NCI-H1694 (cell line): ENCODE measurements at regions not wholly inside any gene's neighbourhood (a gene's known extent, or its start where the extent isn't known, plus 50 kb on each side); places are given as distances from the start of the nearest gene placed in this dataset.

ENCODE experiments used
- DNase-seq: peaks from one replicate; lab custom pipeline; 2025; lab: John Stamatoyannopoulos, UW

DNA sequence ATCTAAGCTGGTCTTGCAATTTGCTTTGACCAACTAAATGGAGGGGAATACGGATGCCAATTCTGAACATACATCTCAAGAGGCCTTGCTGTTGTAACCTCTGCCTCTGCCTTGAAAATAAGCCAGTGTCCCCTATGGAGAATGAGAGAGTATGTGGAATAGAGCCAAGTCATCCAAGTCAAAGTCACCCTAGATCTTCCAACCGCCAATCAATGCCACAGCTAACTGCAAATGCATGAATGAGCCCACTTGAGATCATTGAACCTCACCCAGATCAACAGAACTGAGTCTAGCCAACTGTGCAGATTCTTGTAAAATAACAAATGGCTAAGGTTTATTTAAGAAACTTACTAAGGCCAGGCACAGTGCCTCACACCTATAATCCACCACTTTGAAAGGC is 139.8 kb upstream of the TANK start:
- DNase-seq, result no peak

DNA sequence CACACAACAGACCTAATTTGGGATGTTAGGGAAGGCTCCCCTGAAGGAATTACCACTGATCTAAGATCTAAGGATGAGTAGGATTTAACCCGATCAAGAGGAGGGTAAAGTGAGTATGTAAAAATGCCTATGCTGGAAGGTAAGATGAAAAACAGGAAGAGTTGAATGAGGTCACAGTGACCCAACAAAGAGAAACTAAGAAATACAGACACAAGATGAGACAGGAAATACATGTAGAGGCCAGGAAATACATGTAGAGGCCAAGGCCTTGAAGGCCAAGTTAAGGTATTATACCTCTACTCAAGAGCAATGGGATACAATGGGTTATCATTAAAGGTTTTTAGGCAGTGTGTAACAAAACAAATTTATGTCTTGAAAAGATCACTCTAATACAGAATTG is 131.6 kb upstream of the TANK start:
- no peak for DNase-seq

DNA sequence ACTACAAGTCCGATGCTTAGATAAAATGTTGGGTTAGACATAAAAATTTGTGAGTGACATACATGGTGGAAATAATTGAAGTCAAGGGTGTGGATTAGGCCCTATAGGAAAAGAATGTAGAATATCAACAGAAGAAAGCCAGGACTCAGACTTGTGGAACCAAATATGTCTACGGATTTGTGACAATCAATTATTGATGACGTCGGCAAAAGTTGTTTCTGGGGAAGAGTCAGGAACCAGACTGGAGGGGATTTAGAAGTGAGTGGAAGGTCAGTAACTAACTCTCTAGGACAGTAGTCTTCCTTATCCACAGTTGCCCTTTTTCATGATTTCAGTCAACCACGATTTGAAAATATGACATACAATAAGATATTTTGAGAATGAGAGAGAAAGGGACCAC is 130.9 kb upstream of the TANK start:
- no peak for DNase-seq

DNA sequence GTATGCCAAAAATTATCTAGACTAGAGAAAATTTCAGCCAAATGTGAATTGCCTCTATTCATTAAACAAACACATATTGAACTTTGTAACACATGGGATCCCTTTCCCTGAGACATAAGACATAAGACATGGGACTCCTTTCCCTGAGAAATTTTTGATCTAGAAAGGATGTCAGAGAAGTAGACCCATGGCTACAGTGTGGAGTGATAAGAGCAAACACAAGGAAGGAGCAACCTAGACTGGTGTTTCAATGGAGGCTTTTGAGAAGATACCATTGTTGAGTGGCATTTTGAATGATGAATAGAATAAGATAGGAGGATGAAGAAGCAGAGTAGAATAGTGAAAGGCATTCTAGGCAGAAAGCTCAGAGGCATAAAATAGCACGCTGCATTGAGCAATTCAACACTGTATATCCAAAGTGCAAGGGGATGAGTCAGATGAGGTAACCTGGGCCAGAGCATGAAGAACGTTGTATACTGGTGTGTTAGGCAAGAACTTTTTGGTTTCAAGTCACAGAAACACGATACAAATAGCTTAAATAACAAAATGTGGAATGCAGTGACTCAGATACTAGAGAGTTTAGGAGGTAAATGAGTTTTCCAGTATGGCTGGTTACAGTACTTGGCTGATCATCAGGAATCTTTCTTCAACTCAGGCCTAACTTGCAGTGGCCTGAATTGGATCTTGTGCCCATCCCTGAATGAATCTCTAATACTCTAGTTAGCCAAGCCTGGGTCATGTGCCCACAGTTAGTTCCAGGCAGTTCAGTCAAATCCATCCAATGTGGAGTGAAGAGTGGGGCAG is 129.8 kb upstream of the TANK start:
- no peak for DNase-seq

DNA sequence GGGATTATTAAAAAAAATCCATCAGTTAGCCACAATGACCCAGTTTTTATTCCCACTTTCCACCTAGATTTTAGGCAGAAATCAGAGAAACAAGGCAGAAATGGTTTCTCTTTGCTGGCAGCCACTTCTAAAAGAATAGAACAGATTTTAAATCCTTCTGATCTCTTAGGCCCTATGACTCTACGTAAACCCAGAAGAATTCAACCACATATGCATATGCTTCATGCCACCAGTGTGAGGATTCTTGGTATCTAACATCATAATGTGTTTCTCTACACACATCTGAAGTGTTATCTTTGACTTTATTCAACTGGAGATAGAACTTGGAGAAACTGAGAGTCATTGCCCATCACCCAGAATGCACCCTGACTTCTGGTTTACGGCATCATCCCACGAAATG is 128.7 kb upstream of the TANK start:
- no peak for DNase-seq

DNA sequence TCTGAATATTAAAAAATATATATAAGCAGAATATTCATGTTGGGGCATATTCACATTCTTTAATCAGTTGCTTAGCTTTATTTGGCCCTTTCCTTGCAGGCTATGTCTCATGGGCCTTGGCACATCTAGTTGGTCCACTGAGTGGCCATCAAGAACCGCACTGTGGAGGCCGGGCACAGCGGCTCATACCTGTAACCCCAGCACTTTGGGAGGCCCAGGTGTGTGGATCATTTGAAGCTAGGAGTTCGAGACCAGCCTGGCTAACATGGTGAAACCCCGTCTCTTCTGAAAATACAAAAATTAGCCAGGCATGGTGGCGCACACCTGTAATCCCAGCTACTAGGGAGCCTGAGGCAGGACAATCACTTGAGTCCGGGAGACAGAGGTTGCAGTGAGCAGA is 127.6 kb upstream of the TANK start:
- no peak for DNase-seq

DNA sequence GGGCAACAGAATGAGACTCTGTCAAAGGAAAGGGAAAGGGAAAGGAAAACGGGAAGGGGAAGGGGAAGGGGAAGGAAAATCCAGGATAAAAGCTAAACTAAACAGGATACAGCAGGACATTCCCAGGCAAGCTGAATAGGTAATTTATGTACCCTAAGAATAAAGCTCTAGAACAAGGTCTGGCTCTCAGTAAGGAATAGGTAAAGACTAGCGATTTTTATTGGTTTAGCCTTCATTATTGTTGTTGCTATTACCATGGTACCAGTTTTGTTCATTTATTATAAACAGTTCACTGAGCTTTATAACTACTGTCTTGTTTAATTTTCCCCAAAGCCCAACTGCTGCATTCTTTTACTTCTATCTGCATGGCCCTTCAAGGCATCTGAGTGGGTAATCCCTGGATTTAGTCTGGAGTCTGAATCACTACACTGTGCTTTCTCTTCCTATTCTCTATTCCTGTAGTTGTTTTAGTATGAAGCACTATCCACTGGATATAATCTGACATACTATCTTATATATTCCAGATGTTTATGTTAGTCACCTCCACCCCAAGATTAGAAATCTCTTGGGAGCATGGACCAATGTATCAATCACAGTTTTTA is 127.1 kb upstream of the TANK start:
- DNase-seq, result no peak

DNA sequence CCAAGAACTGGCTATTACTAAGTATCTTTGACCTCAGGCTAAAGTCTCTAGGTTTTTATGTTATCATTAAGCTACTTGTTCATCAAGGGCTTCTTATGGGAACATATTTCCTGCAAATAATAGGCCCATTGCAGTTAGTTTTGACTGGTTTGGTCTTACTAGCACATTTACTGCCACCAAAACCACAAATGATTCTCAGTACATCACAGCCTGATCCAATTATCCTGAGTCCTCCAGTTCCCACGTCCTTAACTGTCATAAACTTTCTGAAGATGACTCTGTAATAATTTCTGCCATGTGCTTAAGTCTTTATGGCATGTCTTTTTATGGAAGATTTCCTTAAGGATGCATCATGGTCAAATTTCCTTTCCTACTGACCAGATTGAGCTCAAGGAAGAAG is 123.3 kb upstream of the TANK start:
- no peak for DNase-seq

DNA sequence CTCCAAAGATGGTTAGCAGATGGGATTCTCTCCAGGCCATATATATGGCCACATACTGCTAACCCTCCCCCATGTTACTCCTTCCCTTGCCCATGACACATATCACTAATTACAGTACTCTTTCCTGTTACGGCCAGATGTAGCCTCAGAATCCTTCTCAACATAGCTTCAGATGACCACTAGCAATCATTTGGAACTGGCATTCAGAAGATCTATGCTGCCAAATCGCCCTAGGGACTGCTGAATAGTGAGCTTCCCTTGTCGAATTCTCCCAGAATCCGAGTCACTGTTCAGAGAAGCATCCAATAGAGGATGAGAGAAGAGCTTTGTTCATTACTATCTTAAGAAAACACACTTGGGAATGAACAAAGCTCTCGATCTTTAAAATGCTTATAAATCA is 121.2 kb upstream of the TANK start:
- no peak for DNase-seq

DNA sequence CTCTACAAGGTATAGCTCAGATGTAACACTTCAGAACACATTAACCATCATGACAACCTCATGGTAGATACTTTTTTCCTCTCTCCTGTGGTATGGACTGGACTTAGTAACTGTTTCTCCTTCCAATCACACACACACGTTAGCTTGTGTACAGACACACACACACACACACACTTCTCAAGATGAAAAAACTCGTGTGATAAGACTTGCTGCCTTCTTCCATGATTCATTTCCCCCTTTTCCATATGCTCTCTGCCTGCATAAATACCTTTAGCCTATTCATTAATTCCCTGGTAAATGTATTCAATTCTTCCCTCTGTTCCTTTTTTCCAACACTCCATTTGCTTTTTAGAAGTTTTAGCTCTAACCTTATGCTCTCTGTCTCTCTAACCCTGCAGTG is 118.9 kb upstream of the TANK start:
- DNase-seq, result no peak

DNA sequence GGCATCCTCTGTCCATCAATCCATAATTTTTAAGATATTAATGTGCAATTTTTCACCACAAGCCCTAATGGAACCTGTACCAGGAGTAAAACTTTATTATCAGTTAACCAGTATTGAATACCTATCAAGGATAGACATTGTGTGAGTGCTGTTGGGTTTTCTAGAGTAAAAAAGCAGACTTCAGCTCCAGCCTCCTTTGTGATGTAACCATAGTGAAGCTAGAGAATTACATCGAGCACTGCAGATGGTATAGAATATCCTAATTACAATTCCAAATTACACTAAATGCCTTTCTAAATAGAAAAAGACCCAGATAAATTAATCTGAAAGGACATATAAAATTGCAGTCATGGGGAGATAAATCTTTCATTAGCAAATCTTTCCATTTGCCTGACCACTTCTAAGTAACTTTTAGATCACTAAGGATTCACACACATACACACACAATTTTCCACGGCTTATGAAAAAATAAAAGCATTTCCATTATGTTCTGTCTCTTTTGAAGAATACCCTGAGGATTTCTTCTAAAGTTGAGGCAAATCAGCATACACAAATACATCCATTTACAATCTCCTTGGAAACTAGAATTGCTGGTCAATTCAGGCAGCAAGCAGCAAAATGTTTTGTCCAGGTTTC is 117.1 kb upstream of the TANK start:
- no peak for DNase-seq

DNA sequence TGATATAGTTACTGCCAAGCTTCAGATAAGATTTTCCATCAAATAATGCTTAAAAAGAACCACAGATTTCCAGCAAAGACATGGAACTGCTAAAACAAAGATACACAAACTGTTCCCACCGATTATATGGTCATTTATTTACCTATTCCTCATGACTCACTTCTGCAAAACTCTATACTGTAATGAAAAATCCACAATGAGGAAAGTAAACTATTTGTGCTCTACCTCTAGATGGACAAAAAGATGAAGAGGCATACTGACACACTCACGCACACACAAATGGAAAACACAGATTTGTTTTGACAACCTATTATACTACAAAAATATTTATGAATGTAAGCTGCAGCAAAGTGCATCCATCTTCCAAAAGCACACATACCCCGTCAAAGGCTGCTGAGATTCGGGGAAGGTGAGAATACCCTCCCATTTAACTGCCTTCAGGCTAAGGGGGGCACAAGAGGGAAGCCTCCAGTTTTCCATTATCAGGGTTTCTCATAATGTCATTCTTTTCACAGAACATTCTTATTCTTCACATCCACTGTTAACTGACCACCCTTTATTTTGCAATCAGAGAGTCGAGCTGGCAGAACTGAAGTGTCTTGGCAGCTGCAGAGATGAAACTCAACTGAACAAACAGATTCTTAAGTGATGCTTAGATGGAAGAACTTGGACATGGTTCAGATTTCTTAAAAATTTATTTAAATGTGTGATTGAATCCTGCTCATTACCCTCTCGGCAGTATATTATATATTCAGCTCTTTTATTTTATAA is 115.9 kb upstream of the TANK start:
- no peak for DNase-seq

DNA sequence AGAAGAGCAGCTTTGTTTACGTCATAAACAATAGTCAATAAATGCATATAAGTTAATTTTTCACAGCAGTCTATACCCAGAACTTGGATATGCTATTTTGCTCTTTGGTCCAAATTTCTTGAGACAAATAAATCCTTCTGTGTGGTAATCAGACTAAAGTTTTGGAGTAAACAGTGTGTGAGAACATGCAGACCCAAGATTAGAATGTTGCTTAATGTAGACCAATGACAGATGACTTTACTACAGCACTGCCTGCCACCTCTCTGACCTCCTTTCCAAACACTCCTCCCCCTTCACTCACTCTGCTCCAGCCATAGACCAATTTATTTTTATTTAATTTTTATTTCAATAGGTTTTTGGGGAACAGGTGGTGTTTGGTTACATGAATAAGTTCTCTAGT is 115.3 kb upstream of the TANK start:
- DNase-seq, result no peak

DNA sequence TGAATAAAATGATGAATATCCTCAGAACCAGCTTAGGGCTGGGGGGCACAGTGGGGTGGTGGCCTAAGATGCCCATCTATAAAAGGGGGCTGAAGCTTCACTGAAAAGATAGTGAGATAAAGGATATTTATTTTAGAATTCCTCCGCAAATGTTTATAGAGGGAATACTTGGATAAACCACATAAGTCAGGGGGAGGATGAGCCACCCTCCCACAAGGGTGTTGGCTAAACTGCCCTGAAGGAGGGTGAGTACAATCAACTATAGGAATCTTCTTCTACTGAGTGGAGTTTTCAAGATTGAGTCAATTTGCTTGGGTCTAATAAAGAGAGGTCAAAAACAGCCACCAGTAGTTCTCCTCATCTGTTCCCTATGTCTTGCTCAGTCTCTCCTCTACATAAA is 114.5 kb upstream of the TANK start:
- no peak for DNase-seq

DNA sequence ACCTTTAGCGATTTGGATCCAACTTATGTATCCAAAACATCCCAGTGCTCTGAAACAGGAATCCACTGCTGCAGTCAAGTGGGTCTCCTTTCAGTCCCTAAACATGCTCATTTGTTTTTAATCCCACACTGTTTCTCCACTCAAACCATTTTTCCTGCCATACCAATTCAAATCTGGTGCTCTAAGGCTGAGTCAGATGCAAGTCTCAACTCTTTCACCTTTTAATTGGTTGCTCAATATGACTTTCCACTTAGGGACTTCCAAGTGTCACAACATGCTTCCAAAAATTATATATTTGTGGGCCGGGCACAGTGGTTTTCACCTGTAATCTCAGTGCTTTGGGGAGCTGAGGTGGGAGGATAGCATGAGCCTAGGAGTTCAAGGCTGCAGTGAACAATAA is 113.4 kb upstream of the TANK start:
- no peak for DNase-seq

DNA sequence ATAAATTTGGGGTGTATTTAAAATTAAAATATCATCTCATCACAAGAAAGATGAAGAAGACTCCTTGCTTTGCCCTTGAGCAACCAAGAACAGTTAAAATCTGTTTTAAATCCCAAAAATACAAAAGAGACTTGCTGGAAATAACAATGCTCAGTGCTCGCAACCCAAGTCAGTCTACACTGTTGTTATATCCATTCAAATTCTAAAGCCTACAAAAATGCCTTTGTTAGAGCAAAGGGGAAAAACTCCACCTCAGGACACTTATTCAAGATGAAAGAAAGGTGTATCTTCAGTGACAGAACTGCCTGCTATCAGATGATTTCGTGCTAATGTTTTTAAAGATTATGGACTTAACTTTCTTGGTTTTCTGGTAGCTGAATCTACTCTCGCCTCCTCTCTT is 111.9 kb upstream of the TANK start:
- no peak for DNase-seq

DNA sequence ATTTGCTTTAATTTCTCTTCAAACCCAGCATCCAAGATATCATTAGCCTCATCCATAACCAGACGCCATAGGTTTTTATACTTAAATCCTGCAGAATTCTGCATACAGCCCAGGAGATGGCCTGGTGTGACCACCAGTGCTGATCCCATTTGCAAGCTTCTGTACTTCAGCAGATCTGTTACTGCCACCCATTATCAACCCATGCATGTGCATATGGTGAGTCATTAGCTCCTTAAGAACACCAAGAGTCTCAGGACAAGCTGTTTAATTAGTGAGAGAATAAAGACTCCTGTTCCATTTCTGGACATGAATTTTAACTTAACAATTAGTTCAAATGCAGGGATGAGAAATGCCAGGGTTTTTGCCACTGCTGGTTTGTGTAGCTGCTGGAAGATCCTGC is 110.7 kb upstream of the TANK start:
- DNase-seq, result no peak

DNA sequence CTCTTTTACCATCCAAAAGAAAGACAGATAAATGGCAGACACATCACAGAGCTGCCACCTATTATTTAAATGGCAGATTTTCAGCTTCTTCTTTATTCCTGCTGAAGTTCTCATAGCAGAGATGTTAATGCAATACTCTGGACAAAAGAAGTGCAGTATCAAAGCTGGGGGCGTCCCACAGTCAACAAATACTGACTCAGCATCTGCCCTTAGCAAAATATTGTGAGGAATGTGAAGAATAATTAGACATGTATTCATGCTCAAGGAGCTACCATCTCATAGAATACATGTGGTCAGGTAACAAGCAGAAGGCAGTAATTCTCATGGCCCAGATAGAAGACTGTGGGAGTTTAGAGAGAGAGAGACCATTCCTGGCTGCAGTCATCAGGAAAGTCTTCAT is 108.0 kb upstream of the TANK start:
- DNase-seq, result no peak

DNA sequence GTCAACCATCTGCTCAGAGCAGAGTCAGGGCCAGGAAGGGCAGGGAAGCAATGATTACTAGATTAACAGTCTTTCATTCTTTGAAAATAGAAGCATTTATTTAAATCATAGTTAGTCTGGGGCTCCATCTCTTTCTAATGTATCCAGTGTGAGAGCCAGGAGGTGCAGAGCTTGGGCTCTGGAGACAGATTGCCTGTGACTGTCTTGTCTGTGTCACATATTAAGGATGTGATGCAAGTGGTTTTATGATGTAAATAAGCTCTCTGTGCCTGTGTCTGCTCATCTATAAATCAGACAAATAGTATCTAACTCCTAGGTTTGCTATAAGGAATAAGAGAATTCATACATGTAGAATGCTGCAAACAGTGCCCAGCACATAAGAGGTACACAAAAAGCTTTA is 104.9 kb upstream of the TANK start:
- no peak for DNase-seq

DNA sequence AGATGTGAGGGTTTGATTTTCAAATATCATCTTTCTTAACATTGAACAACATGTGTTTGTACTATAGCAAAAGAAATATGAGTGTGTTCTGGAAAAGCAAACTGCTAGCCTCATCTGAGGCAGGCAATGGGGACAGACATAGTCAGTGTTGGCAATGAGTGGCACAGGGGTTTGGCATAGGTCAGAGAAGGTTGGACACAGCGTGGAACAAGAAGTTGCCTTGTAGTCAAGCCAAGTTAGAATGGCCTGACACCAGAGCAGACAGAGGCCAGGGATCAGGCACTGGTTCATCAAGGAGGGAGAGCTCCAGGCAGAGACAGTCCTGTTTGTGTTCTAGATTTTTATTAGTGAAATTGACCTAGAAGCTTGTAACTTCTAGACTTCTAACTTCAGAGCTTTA is 100.8 kb upstream of the TANK start:
- DNase-seq, result no peak

DNA sequence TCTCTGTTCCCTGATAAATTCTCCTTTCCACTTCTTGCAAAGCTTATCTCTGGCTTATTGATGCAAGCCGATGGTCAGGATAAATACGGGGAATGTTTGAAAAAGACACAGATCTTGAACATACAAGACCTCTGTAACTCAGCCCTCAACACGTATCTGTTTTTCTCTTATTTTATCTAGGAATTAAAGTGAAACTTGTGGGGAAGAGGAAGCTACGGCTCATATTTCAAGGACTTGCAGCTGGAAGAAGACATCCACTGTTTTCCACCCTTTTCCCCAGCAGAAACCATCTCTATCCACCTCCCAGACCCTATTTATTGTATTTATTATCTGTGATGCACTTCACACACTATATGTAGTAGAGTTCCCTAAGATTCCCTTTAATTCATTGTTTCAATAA is 98.4 kb upstream of the TANK start:
- no peak for DNase-seq

DNA sequence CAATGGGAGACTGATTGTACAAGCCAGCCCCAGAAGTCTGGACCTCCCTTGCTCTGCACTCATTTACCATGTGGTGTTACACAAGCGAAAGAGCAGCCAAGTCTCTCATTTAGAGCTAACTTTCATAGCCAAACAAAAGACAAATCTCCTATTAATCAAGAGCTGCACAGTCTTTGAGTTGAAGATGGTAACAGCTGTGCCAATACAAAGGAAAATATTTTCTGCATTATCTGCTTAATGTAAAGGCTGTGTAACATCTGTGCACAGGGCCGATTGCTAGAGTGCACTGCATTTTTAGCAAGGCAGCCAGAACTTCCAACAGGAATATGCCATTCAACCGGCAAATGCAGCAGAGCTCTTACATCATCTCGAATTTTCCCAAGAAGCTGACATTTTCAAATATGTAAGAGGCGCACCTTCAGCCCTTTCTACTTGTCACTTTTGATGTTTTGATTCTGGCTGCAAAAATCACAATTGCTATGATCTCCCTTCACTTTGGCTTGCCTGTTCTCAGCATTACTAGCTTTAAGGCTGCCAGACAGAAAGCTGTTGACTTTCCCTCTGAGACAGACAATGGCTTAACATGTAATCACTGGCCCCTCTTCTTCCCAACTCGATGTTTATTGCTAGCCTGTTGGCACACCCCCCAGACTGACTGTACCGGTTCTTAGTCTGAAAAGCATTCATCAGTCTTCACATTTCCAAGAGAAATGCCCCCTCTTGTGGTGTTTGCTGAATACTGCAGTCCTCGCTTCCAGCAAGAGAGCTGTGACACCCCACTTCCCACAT is 96.9 kb upstream of the TANK start:
- peak; percentile 90 for DNase-seq
